LHCN-M2 (cell line): ENCODE measurements at regions not wholly inside any gene's neighbourhood (a gene's known extent, or its start where the extent isn't known, plus 50 kb on each side); places are given as distances from the start of the nearest gene placed in this dataset.
A peak's percentile ranks its signal among the peaks of the same experiment; 100 is the strongest.
"Not testable (repeated sequence)": the region's sequence is repeated elsewhere in the genome, so short reads cannot be mapped to it uniquely, and the experiment has no call there.

Experiments used
- DNase-seq: peaks from one replicate; pipeline ENCODE4 v3.0.0-alpha.2; 2012; ENCODE audit warnings: low read depth

DNA sequence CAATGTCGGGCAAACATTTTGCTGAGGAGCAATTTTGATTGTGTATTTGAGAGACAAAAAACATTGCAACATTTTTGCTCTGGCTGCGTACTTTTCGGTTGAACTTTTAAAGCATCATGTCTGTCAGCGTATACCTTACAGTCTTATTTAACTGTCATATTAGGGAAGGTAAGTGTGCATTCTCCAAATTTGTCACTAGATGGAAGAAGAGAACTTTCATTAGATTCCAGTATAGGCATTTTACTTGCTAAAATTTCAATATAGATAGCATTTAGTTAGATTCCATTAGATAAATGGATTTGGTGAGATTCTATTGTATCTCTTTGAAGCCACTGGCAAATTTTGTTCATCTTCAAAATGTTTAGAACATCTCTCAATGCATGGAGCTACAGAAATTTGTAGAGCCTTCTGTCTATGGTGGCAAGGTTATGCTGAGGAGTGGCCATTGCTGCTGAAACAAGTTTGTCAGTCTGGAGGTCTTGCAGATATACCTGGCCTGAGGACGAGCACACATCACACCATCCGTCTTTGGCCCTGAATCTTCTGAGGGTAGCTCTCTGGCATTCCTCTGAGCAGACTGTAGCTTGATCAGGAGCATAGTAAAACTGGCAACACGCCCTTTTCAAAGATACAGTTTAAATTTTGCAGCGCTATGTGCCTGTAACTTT is 437.5 kb upstream of the MBL2 start:
- peak; percentile 0 for DNase-seq

DNA sequence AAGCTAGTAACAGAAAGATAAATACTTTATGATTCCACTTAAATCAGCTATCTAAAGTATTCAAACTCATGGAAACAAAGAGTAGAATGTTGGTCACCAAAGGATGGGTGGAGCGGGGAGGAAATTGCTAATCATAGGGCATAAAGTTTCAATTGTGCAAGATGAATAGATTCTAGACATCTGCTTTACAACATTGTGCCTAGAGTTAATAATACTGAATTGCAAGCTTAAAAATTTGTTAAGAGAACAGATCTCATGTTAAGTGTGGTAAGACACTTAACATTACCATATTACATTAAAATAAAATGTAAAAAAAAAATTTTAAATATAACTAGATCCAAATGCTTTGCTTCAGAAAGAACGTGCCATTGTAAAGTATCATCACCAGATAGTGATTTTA is 411.1 kb upstream of the MBL2 start:
- DNase-seq = no peak

DNA sequence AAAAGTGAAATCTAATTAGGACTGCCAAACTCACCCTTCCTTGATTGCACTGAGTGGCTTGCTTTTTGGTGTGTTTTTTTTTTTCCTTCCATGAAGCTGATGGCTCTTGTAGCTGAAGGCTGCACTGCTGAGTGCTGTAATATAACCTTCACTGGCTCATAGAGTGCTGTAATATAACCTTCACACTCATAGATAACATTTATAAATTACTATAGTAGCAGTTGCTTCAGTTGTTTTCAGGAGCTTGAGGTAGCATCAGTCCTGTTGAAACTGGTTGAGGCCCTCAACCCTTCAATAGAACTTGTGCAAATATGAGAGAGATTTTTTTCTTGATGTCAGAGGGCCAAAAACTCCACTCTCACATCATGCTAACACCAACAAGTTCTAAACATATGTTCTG is 404.9 kb upstream of the MBL2 start:
- no peak for DNase-seq

DNA sequence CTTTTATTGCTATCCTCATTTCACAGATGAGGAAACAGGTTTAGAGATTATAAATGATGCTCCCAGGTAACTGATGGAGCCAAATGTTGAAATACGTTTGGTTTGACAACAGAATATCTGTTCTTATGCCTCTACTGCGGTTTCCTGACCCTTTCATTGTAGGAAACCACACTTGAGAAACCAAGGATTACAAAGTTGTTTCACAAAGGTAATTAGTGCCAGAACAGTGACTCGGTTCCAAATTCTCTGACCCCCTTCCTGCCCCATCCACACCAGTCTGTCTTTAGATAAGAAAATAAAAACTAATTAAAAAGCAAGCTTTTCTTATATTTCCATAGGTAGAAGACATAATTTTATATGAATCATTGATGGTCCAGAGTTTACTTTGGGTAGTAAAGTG is 393.7 kb upstream of the MBL2 start:
- DNase-seq = no peak

DNA sequence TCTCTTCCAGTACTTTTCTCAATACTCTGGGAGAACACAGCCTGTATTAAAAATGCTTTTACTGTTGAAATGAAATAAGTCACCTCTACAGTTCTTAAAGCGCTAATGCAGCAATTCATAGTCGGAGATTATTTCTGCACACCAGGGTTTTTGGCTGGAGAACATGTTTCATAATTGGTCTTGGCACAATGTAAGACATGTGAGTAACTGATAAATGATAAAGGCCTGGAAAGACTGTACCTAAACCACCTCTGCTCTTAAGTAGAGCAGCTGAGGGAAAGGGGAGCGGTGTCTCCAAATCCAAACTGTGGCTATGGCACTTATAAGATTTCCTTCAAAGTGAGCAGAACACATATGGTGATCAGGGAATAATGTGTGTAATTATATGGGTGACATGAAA is 390.3 kb upstream of the MBL2 start:
- no peak for DNase-seq

DNA sequence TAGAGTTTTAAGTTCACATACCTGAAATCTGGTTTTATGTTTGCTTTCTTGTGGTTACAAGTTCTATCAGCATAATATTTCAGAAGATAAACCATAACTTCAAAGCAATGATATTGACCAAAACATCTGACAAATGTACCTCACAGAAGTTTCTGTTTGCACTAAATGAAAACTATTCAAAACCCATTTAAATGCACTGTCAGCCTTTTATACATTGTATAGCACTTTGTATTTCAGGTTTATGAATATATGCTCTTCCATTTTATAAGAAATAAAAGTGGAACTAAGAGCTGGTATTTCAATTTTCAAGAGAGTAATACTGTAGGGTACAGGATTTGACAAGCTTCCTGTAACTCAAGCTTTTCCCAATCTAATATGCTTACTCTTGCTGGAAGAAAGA is 388.6 kb upstream of the MBL2 start:
- no peak for DNase-seq

DNA sequence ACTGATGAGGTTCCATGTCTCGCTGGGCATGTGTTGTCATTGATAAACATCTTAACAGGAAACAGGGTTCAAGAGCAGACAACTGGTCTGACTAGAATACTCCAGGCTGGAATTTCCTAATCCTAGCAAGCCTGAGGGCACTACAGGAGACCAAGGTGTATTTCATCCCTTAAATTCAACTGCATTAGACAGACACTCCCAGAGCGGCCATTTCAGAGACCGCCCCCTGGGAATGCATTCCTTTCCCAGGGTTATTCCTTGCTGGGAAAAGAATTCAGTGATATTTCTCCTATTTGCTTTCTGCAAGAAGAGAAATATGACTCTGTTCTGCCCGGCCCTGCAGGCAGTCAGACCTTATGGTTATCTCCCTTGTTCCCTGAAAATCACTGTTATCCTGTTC is 383.1 kb upstream of the MBL2 start:
- DNase-seq = not testable (repeated sequence)

DNA sequence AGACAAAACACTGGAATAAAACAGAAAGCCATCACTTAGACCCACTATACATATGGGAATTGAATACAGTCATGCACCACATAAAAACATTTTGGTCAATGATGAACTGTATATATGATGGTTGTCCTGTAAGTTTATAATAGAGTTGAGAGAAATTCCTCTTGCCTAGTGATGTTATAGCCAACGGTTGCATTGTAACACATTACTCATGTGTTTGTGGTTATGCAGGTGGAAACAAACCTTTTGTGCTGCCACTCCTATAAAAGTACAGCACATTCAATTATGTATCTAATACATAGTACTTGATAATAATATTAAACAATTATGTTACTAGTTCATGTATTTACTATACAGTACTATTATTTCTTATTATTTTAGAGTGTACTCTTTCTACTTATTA is 381.2 kb upstream of the MBL2 start:
- no peak for DNase-seq

DNA sequence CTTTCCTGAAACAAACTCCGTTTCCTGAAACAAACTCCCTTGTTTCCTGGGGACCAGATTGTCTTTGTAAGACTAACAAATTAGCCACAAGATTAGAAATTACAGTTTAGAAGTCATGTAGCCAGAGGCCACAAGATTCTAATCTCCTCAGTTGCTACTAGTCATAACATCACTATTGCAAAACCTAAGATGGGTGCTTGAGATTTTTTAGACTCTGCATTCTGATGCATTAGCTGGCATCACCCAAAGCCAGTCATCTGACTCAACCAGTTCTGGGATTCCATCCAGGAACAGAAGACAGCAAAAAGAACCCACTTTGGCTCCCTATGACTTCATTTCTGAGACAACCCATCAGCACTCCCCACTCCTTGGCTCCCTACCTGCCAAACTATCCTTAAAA is 367.9 kb upstream of the MBL2 start:
- no peak for DNase-seq

DNA sequence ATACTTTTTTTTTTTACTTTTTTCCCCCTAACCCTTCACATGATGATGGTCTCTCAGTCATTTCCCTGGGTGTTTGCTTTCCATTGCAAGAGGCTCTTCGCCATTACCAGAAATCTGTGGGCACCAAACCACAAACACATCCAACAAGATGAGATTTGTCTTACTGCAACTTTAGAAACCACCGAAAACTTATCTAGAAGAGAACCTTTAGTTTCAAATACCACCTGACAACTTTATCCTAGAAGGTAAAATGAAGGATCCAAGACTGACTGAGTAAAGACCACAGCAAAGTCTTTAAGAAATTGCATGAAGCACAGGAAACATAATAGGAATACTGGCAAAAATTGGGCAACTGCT is 363.3 kb upstream of the MBL2 start:
- no peak for DNase-seq

DNA sequence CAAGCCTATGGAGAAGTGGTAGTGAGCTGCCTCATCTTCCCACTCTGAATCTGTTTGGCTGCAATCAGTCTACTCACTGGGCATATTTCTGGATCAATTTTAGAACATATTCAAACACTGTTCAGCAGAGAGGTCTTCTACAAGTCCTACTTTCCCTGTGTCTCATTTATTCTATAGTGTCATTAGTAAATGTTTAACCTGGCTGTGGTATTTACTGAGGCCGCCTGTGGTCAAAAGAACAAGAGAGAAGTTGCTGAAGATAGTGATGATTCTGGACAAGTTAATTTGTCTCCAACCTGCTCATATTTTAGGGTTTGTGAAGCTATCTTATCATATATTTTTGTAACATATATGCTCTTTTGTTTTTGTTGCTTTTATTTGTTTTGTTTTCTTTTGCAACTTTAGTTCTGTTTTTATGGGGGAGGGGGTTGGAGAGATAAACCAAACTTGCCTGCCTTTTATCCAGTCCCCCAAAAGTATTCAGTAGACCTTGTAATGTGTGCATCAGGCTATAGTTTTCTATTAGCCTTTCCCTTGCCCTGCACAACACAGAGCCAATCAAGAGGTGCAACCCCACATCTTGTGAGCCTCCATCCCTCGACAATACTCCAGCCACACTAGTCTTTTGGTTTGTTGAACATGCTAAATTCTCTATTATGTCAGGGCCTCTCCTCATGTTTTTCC is 362.8 kb upstream of the MBL2 start:
- DNase-seq = no peak

DNA sequence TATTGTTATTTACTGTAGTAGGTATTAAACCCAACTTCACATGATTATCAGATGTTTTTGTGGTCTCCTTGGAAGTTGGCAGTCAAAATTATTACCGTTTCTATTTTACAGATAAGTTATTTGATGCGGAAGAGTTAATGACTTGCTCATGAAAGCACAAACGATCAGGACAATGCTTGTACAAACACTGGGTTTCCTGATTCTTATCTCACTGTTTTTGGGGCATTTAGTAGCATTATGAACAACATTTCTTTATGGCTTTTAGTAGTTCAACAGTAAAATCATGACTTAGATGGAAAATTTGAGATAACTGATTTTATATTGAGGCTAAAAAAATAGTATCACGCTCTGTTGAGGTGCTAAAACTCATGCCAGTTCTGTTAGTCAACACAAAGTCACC is 361.5 kb upstream of the MBL2 start:
- DNase-seq = no peak

DNA sequence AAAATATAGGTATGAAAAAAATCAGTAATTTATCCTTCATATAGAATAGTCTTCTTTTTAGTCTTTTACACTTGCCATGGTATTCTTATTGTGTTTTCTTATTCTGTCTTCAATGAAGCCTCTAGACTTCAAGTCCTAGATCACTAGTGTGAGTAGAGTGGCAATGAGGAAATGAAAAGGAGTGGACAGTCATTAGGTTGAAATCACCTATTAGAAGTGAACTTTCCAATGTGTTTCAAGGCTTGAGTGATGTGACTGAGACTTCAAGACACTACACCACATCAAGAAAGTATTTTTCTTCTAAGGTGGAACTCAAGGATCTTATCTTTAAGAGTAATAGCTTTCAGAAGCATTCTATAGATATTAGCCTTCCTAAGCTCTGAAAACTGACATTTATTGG is 357.8 kb upstream of the MBL2 start:
- DNase-seq = no peak

DNA sequence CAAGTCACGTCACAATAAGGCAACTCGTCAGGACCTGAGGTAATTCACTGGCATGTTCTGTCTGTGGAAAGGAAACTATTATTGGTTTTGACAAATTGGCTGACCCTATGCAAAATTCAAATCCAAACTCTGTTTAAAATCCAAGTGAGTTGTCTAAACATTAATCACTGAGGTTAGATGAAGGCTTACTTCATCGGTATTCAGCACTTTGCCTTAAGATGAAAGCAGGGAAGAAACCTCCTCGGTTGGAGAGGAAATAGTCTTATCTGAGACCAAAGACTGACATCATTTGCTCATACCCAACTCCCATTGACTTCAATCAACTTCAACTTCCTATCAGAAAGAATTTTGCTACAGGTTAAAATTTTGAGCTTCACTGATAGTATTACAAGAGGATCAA is 355.1 kb upstream of the MBL2 start:
- DNase-seq = no peak

DNA sequence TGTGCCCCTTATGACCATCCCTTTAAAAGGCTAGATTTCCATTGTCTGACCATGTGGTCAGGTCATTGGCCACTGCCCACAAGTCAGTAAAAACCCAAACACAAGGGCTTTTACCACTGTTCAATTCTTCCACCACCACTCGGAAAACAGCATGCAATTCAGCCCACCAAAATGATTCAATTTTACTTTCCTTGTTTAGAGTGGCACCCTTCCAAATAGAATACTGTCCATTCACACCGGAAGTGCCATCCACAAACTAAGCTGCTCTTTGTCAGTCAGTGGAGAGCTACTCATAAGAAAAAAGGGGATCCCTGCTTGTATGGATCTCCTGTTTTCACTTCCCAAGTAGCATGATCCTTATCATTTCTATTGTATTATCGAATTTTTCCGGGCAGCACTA is 350.7 kb upstream of the MBL2 start:
- DNase-seq = no peak

DNA sequence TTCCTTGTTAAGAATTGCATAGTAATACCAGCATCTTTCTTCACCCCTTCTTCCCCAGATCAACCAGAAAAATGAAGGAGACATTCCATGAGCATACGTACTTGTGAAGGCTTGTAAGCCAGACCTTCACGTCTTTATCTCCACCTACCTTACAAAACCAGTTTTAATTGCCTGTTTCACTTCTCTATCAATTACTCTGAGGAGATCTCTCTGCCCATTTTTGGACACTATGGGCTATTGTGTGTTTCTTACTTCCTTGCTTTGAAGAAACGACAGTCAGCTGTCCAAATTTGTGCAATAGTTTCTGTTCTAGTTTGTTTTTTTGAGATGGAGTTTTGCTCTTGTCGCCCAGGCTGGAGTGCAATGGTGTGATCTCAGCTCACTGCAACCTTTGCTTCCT is 349.7 kb upstream of the MBL2 start:
- no peak for DNase-seq

DNA sequence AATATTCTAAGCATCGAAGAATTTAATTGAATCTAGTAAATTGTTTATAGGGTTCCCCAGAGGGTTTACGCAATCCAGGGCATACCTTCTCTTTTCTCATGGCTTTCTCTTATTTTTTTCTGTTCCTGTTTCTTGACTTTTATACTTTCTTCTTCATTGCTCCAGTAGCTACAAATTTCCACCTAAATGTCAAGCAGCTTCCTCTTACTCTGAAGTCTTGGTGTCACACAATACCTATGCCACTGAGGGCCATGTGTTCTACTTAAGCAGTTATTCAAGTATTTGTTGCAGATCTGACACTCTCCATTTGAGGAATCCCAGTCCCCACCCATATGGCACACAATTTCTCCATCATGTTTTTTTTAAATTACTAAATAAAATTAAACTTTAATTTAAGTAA is 343.1 kb upstream of the MBL2 start:
- DNase-seq = no peak

DNA sequence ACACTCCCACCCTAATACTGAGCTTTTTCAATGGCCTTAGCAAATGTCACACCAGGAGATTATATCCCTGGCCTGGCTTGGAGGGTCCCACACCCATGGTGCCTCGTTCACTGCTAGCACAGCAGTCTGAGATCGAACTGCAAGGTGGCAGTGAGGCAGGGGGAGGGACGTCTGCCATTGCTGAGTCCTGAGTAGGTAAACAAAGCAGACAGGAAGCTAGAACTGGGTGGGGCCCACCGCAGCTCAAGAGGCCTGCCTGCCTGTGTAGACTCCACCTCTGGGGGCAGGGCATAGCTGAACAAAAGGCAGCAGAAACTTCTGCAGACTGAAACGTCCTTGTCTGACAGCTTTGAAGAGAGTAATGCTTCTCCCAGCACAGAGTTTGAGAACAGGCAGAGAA is 338.9 kb upstream of the MBL2 start:
- no peak for DNase-seq

DNA sequence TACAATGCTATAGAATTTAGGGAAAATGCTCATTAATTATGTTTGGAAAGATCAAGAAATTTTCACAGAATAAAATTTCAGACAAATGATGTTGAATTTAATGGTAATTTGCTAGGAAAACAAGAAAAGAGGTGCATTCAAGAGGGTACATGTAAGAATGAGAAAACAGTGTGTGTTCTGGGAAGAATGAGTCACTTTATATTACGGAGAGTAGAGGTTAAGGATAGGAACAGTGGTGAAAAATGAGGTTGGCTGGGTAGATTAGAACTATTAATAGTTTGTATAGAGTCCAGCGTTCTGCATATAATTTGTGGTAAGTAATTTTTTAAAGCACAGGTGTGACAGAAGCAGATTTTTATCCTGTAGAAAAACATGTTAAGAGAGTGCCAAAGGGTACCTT is 336.7 kb upstream of the MBL2 start:
- DNase-seq = no peak

DNA sequence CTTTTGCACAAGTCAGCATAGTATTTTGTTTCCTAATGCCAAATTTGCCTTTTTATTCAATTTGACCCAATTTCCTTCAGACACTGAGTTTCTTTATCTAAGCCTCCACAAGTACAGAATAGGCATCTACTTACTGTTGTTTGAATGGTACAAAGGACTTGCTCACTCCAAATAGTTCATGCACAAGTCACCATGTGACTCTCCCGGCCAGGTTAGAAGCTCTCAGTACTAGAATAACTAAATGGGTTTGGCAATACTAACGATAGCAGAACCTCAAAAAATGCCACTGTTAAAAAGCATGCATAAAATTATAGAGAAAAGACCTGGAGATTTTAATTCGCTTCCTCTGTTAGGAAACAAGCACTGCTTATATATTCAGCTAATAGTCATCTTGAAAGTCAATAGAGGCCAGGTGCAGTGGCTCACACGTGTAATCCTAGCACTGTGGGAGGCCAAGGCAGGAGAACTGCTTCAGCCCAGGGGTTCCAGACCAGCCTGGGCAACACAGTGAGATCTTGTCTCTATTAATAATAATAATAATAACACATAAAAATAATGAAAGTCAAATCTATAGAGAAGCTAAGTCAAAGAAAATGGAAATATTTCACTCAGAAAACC is 335.8 kb upstream of the MBL2 start:
- no peak for DNase-seq

DNA sequence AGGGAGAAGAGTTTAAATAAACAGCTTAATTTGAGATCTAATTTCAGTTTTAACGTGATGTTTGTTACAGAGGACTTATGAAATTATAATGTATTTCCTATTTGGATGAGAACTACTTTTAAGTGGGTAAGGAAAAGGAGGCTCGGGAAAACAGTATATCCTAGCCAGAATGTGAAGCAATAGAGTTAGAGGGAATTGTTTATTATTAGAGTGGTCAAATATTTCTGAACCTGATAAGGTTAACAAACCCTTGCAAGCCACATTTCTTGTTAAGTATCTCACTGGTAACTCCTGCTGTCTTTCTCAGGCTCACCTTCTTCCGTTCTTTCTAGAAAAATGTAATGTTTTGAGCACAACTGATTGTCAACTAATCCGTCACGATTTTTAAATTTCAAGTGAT is 335.1 kb upstream of the MBL2 start:
- no peak for DNase-seq

DNA sequence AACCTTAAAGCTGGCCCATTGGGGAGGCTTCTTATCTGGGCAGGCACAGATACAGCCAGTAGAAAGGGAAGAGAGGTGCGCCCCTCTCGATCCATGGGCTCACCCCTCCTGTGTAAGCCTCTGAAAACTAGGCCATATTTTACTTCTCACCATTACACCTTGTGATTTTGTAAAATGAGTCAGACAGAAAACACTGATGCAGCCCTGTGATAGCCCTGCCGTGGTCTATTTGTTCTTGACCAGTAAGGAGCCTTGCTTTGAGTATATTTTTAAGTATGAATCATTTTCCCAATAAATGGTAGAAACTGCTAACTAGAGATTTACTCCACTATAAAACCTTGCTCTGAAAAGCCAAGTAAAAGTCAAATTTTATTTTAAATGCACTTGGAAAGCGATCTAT is 329.8 kb upstream of the MBL2 start:
- DNase-seq = no peak

DNA sequence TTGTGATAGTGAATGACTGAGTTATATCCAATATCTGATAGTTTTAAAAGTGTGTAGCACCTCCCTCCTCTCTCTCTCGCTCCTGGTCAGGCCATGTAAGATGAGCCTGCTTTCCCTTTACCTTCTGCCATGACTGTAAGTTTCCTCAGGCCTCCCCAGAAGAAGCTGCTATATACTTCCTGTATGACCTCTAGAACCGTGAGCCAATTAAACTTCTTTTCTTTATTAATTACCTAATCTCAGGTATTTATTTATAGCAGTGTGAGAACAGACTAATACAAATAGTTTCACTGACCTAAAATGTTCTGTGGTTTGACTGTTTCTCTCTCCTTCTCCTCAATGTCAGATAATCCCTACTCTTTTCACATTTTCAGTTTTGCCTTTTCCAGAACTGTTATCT is 321.3 kb upstream of the MBL2 start:
- DNase-seq = no peak

DNA sequence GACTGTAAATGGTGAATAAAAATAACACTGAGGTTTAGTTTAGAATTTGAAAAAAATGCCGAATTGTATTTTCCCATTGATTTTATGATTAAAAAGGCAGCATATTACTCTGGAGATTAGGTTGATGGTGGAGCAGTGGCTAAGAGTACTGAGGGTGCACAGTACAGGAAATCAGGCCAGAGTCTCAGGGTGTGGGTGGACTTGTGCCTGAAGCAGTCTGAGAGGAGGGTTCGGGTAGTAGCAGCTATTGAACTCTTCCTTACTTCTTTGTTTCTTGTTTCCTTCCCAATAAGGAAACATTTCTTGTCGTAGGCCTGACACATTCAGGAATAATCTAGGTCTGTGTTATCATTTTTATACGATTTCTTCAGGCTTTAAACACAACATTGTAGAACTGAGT is 319.0 kb upstream of the MBL2 start:
- no peak for DNase-seq
